PC-9 (cell line): ENCODE measurements at regions not wholly inside any gene's neighbourhood (a gene's known extent, or its start where the extent isn't known, plus 50 kb on each side); places are given as distances from the start of the nearest gene placed in this dataset.

Experiments
- BruUV-seq: library from RNA; stranded (reverse); fragments of 400-500 nt; replicated peaks from 2 replicates; lab custom pipeline; 2021; lab: Mats Ljungman, UMichigan
- CTCF ChIA-PET: fragments of 300-600 bp; sonication (Branson Sonifier 250); formaldehyde crosslinking; loops from one replicate; lab custom pipeline; 2022; ENCODE audit warnings: antibody characterized with exemption; lab: Charles Lee
- POLR2A ChIA-PET: fragments of 300-600 bp; sonication (Branson Sonifier 250); formaldehyde crosslinking; loops from one replicate; lab custom pipeline; 2022; ENCODE audit warnings: antibody characterized with exemption; ENCODE audit not compliant: unreplicated experiment; lab: Charles Lee
- DNase-seq, 2 experiments: peaks; one replicate each; pipeline versions ENCODE4 v3.0.0 to v3.0.0-alpha.2; 2015 to 2022; ENCODE audit warnings: mixed read lengths in 1 of 2
- H2AFZ ChIP-seq: fragments of 200-600 bp; sonication (generic); 2 replicates; pipeline ENCODE4 v1.8.1; 2017; ENCODE audit warnings: antibody characterized with exemption
- H3F3A ChIP-seq: fragments of 200-600 bp; sonication (generic); 2 replicates; pipeline ENCODE4 v1.8.1; 2017; ENCODE audit warnings: antibody characterized with exemption, mild to moderate bottlenecking, low read depth; ENCODE audit not compliant: insufficient read depth
- H3K27ac ChIP-seq: fragments of 200-600 bp; sonication (generic); 2 replicates; pipeline ENCODE4 v1.6.1; 2016; ENCODE audit warnings: mixed run types
- H3K27me3 ChIP-seq: fragments of 200-600 bp; sonication (generic); 2 replicates; pipeline ENCODE4 v1.6.1; 2016; ENCODE audit warnings: low read depth, mixed run types; ENCODE audit not compliant: insufficient read depth
- H3K36me3 ChIP-seq: fragments of 200-600 bp; sonication (generic); 2 replicates; pipeline ENCODE4 v1.6.1; 2016; ENCODE audit warnings: low read depth, mixed run types
- H3K4me1 ChIP-seq: fragments of 200-600 bp; sonication (generic); replicated peaks from 2 replicates; pipeline ENCODE4 v1.6.1; 2016; ENCODE audit warnings: mixed run types; ENCODE audit not compliant: insufficient read depth
- H3K4me2 ChIP-seq: fragments of 200-600 bp; sonication (generic); 2 replicates; pipeline ENCODE4 v1.6.1; 2017; ENCODE audit warnings: mixed run types
- H3K4me3 ChIP-seq: fragments of 200-600 bp; sonication (generic); 2 replicates; pipeline ENCODE4 v1.6.1; 2016; ENCODE audit warnings: mixed run types
- H3K79me2 ChIP-seq: fragments of 200-600 bp; sonication (generic); 2 replicates; pipeline ENCODE4 v1.6.1; 2017; ENCODE audit warnings: low read depth, mixed run types
- H3K9me2 ChIP-seq: fragments of 200-600 bp; sonication (generic); 2 replicates; pipeline ENCODE4 v1.8.1; 2017; ENCODE audit warnings: mild to moderate bottlenecking; ENCODE audit not compliant: insufficient read depth
- H3K9me3 ChIP-seq: fragments of 200-600 bp; sonication (generic); 2 replicates; pipeline ENCODE4 v1.8.1; 2016; ENCODE audit warnings: low read depth; ENCODE audit not compliant: insufficient read depth
- H4K20me1 ChIP-seq: fragments of 200-600 bp; sonication (generic); 2 replicates; pipeline ENCODE4 v1.8.1; 2017; ENCODE audit not compliant: insufficient read depth
- EZH2 ChIP-seq: fragments of 200-600 bp; sonication (generic); IDR thresholded peaks from 2 replicates; pipeline ENCODE4 v1.8.0; 2017; ENCODE audit warnings: antibody characterized with exemption, low read depth
- intact Hi-C: fragments of 100-400 bp; cut with micrococcal nuclease; formaldehyde crosslinking; loops from one replicate; pipeline ENCODE4 v1.10.0; 2022; ENCODE audit not compliant: unreplicated experiment
- TF ChIP-seq, protein P1 (sequence below): fragments of 200-600 bp; sonication (generic); conservative IDR thresholded peaks from 2 replicates; pipeline ENCODE4 v1.6.1; 2017; ENCODE audit warnings: mixed run types, antibody characterized with exemption, mild to moderate bottlenecking, moderate library complexity

- DNase-seq: no peak
- Histone ChIP-seq H3K9me3 (peaks cover 6% of the 10 kb centered on the region; the same call in 1 of the 2 replicates), H3K27ac (no peak overlapping the region), H2AFZ (0 out of 2 replicates have a peak overlapping the region, but pooled peaks have one; percentile 12), H3K4me2 (no peak overlapping the region), H3K27me3 (no peaks in the 10 kb centered on the region), H3K9me2 (no peaks in the 10 kb centered on the region), H3K36me3 (no peaks in the 10 kb centered on the region), H3K79me2 (no peaks in the 10 kb centered on the region), H4K20me1 (no peaks in the 10 kb centered on the region), H3K4me1 (no peaks in the 10 kb centered on the region), H3K4me3 (no peak overlapping the region), H3F3A (no peaks in the 10 kb centered on the region; the same call in 1 of the 2 replicates)
- no peak for TF ChIP-seq EZH2
- intact Hi-C loops: no loop called here
- ChIA-PET POLR2A (no interaction called here), CTCF (no interaction called here)
- no TSS peak for BruUV-seq
Observed at GRCh38 chr3:166759736-166760513, 620.2 kb downstream of the ZBBX start.

DNA sequence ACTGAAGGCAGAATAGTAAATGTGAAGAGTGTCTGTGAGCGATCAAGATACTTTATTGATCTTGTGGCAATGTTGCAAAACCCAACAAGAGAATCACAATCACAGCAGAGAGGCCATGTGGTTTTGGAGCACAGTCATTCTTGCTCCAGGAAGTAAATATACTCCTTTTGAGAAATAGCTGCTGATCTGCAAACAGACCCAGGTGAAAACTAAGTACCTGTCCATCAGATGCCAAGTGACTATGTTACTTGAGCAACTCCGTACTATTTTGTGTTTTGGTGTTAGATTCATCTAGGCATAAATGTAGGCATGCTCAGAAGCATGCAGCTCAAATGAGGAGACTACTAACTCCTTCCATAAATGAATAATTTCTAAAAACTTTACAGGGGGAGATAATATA, 627.9 kb downstream of the ZBBX start:
- H3K27ac ChIP-seq: no peak overlapping the region
- TF ChIP-seq, protein P1, sequence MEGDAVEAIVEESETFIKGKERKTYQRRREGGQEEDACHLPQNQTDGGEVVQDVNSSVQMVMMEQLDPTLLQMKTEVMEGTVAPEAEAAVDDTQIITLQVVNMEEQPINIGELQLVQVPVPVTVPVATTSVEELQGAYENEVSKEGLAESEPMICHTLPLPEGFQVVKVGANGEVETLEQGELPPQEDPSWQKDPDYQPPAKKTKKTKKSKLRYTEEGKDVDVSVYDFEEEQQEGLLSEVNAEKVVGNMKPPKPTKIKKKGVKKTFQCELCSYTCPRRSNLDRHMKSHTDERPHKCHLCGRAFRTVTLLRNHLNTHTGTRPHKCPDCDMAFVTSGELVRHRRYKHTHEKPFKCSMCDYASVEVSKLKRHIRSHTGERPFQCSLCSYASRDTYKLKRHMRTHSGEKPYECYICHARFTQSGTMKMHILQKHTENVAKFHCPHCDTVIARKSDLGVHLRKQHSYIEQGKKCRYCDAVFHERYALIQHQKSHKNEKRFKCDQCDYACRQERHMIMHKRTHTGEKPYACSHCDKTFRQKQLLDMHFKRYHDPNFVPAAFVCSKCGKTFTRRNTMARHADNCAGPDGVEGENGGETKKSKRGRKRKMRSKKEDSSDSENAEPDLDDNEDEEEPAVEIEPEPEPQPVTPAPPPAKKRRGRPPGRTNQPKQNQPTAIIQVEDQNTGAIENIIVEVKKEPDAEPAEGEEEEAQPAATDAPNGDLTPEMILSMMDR: no peak
- TF ChIP-seq EZH2: no peak
- no peaks in the 10 kb centered on the region; the same call in 1 of the 2 replicates for H3F3A ChIP-seq
- intact Hi-C loops: no loop called here
- DNase-seq: no peak
- H3K79me2 ChIP-seq: no peaks in the 10 kb centered on the region
- no peaks in the 10 kb centered on the region for H3K36me3 ChIP-seq
- H3K4me1 ChIP-seq: no peaks in the 10 kb centered on the region
- BruUV-seq: no TSS peak
- POLR2A ChIA-PET: no interaction called here
- H2AFZ ChIP-seq: no peak overlapping the region
- H3K9me3 ChIP-seq: no peaks in the 10 kb centered on the region; the same call in 1 of the 2 replicates
- CTCF ChIA-PET: no interaction called here
- no peak overlapping the region for H3K4me3 ChIP-seq
- no peaks in the 10 kb centered on the region for H3K27me3 ChIP-seq
- peaks cover 2% of the 10 kb centered on the region; the same call in 1 of the 2 replicates for H3K9me2 ChIP-seq
- no peaks in the 10 kb centered on the region for H4K20me1 ChIP-seq
- H3K4me2 ChIP-seq: no peak overlapping the region

GRCh38 chr3:166743481-166744134, 636.5 kb downstream of the ZBBX start:
- Histone ChIP-seq H3K9me3 (no peaks in the 10 kb centered on the region), H3K4me1 (no peaks in the 10 kb centered on the region), H3K27ac (no peak overlapping the region), H3F3A (no peaks in the 10 kb centered on the region), H3K9me2 (peaks cover 5% of the 10 kb centered on the region; the same call in 1 of the 2 replicates), H4K20me1 (no peaks in the 10 kb centered on the region), H3K4me3 (no peak overlapping the region), H3K27me3 (no peaks in the 10 kb centered on the region), H3K36me3 (no peaks in the 10 kb centered on the region), H3K79me2 (no peaks in the 10 kb centered on the region), H3K4me2 (no peak overlapping the region), H2AFZ (peak overlapping the region; percentile 35; the same call in 1 of the 2 replicates)
- intact Hi-C loops: no loop called here
- CTCF ChIA-PET: no interaction called here
- no peak for DNase-seq
- TF ChIP-seq EZH2: no peak
- TF ChIP-seq, protein P1: no peak
- BruUV-seq: no TSS peak
- POLR2A ChIA-PET: no interaction called here
